PC-3 (cell line): ENCODE measurements at regions not wholly inside any gene's neighbourhood (a gene's known extent, or its start where the extent isn't known, plus 50 kb on each side); places are given as distances from the start of the nearest gene placed in this dataset.

ENCODE experiments used
- ATAC-seq: fragments of 200-7000 bp; cut with Tn5 transposase; 2 replicates; pipeline ENCODE4 v1.9.1; 2020; ENCODE audit warnings: mild to moderate bottlenecking, moderate library complexity
- BruUV-seq: library from RNA; stranded (reverse); fragments of 400-500 nt; replicated peaks from 2 replicates; lab custom pipeline; 2021; lab: Mats Ljungman, UMichigan
- CTCF ChIA-PET: fragments of 300-600 bp; sonication (Branson Sonifier 250); formaldehyde crosslinking; loops from one replicate; lab custom pipeline; 2022; ENCODE audit warnings: antibody characterized with exemption; lab: Charles Lee
- POLR2A ChIA-PET: fragments of 300-600 bp; sonication (Branson Sonifier 250); formaldehyde crosslinking; loops from one replicate; lab custom pipeline; 2022; ENCODE audit warnings: antibody characterized with exemption; ENCODE audit not compliant: unreplicated experiment; lab: Charles Lee
- DNase-seq: peaks from one replicate; pipeline ENCODE4 v3.0.0-alpha.2; 2015
- H2AFZ ChIP-seq: fragments of 300-600 bp; sonication (generic); 2 replicates; pipeline ENCODE4 v1.6.0; 2016; ENCODE audit warnings: antibody characterized with exemption, low read length
- H3F3A ChIP-seq: fragments of 300-600 bp; sonication (generic); one replicate; pipeline ENCODE4 v1.6.0; 2017; ENCODE audit warnings: antibody characterized with exemption, low read length, control low read depth, mild to moderate bottlenecking; ENCODE audit not compliant: unreplicated experiment
- H3K27ac ChIP-seq: fragments of 300-600 bp; sonication (generic); 2 replicates; pipeline ENCODE4 v1.5.1; 2016; ENCODE audit warnings: mild to moderate bottlenecking, low read length
- H3K27me3 ChIP-seq: fragments of 300-600 bp; sonication (generic); 2 replicates; pipeline ENCODE4 v1.6.1; 2016; ENCODE audit warnings: low read length, mixed read lengths
- H3K36me3 ChIP-seq: fragments of 300-600 bp; sonication (generic); 2 replicates; pipeline ENCODE4 v1.6.1; 2016; ENCODE audit warnings: low read depth, mixed run types, low read length, mixed read lengths
- H3K4me1 ChIP-seq: fragments of 300-600 bp; sonication (generic); 2 replicates; pipeline ENCODE4 v1.5.1; 2016; ENCODE audit warnings: low read length; ENCODE audit not compliant: insufficient read depth
- H3K4me2 ChIP-seq: fragments of 300-600 bp; sonication (generic); 2 replicates; pipeline ENCODE4 v1.6.0; 2016; ENCODE audit warnings: low read length
- H3K4me3 ChIP-seq: fragments of 300-600 bp; sonication (generic); 2 replicates; pipeline ENCODE4 v1.5.1; 2016; ENCODE audit warnings: mild to moderate bottlenecking, low read length, mixed read lengths
- H3K79me2 ChIP-seq: fragments of 300-600 bp; sonication (generic); 2 replicates; pipeline ENCODE4 v1.6.1; 2017; ENCODE audit warnings: low read length, mixed read lengths
- H3K9ac ChIP-seq: fragments of 300-600 bp; sonication (generic); 2 replicates; pipeline ENCODE4 v1.6.0; 2016; ENCODE audit warnings: mild to moderate bottlenecking, low read length
- H3K9me2 ChIP-seq: fragments of 300-600 bp; sonication (generic); replicated peaks from 2 replicates; pipeline ENCODE4 v1.6.1; 2016; ENCODE audit warnings: mixed run types, low read length, mixed read lengths
- H3K9me3 ChIP-seq: fragments of 300-600 bp; sonication (generic); 2 replicates; pipeline ENCODE4 v1.6.1; 2016; ENCODE audit warnings: low read length, mixed read lengths
- H4K20me1 ChIP-seq: fragments of 300-600 bp; sonication (generic); 2 replicates; pipeline ENCODE4 v1.6.1; 2016; ENCODE audit warnings: low read length, mixed read lengths
- EZH2 ChIP-seq: fragments of 300-600 bp; sonication (generic); IDR thresholded peaks from one replicate; pipeline ENCODE4 v1.6.1; 2017; ENCODE audit warnings: antibody characterized with exemption, mild to moderate bottlenecking, low read length; ENCODE audit not compliant: unreplicated experiment
- EZH2phosphoT487 ChIP-seq: fragments of 300-600 bp; sonication (generic); IDR thresholded peaks from 2 replicates; pipeline ENCODE4 v1.6.1; 2018; ENCODE audit warnings: mild to moderate bottlenecking, antibody characterized with exemption, low read length, borderline replicate concordance
- intact Hi-C: fragments of 100-400 bp; cut with micrococcal nuclease; formaldehyde crosslinking; loops from 2 replicates; pipeline ENCODE4 v1.9.0; 2023
- TF ChIP-seq, protein P1 (sequence below): fragments of 300-600 bp; sonication (generic); conservative IDR thresholded peaks from 2 replicates; pipeline ENCODE4 v1.5.1; 2017; ENCODE audit warnings: antibody characterized with exemption, low read depth, mild to moderate bottlenecking, low read length

GRCh38 chr16:8373676-8374431 lies 216.5 kb downstream of the TMEM114 start:
- Histone ChIP-seq H4K20me1 (no peaks in the 10 kb centered on the region), H3K9ac (no peak overlapping the region), H3K36me3 (no peaks in the 10 kb centered on the region), H3K4me1 (no peaks in the 10 kb centered on the region), H3F3A (no peaks in the 10 kb centered on the region), H3K4me2 (no peak overlapping the region), H3K9me2 (no peaks in the 10 kb centered on the region), H3K27me3 (no peaks in the 10 kb centered on the region), H3K27ac (no peak overlapping the region), H2AFZ (no peak overlapping the region), H3K4me3 (no peak overlapping the region), H3K79me2 (no peaks in the 10 kb centered on the region), H3K9me3 (no peaks in the 10 kb centered on the region)
- ChIA-PET CTCF (no interaction called here), POLR2A (no interaction called here)
- no TSS peak for BruUV-seq
- no peak for TF ChIP-seq EZH2phosphoT487
- TF ChIP-seq, protein P1, sequence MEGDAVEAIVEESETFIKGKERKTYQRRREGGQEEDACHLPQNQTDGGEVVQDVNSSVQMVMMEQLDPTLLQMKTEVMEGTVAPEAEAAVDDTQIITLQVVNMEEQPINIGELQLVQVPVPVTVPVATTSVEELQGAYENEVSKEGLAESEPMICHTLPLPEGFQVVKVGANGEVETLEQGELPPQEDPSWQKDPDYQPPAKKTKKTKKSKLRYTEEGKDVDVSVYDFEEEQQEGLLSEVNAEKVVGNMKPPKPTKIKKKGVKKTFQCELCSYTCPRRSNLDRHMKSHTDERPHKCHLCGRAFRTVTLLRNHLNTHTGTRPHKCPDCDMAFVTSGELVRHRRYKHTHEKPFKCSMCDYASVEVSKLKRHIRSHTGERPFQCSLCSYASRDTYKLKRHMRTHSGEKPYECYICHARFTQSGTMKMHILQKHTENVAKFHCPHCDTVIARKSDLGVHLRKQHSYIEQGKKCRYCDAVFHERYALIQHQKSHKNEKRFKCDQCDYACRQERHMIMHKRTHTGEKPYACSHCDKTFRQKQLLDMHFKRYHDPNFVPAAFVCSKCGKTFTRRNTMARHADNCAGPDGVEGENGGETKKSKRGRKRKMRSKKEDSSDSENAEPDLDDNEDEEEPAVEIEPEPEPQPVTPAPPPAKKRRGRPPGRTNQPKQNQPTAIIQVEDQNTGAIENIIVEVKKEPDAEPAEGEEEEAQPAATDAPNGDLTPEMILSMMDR: no peak
- no peak for TF ChIP-seq EZH2
- no peak for ATAC-seq
- no peak for DNase-seq
- intact Hi-C loops: no loop called here

- CTCF ChIA-PET: no interaction called here
- H3K79me2 ChIP-seq: no peaks in the 10 kb centered on the region
- intact Hi-C loops: no loop called here
Measured at GRCh38 chr16:8372141-8372540, 218.2 kb downstream of the TMEM114 start.

More at GRCh38 chr16:8372141-8372540, 218.2 kb downstream of the TMEM114 start:
- H3K4me2 ChIP-seq: no peak overlapping the region
- POLR2A ChIA-PET: no interaction called here
- no peaks in the 10 kb centered on the region for H3K9me3 ChIP-seq
- H3K27ac ChIP-seq: no peak overlapping the region
- H3F3A ChIP-seq: no peaks in the 10 kb centered on the region
- H4K20me1 ChIP-seq: no peaks in the 10 kb centered on the region
- no peaks in the 10 kb centered on the region for H3K27me3 ChIP-seq
- no peak overlapping the region for H3K9ac ChIP-seq
- no peaks in the 10 kb centered on the region for H3K36me3 ChIP-seq
- TF ChIP-seq EZH2phosphoT487: no peak
- no peak for TF ChIP-seq EZH2
- TF ChIP-seq, protein P1: no peak
- no peaks in the 10 kb centered on the region for H3K4me1 ChIP-seq
- H3K9me2 ChIP-seq: no peaks in the 10 kb centered on the region
- H3K4me3 ChIP-seq: no peak overlapping the region
- no peak overlapping the region for H2AFZ ChIP-seq
- no TSS peak for BruUV-seq
- ATAC-seq (no peak), DNase-seq (no peak)
